Hepatic stellate cell (primary cell): ENCODE measurements at regions not wholly inside any gene's neighbourhood (a gene's known extent, or its start where the extent isn't known, plus 50 kb on each side); places are given as distances from the start of the nearest gene placed in this dataset.

Experiments used
- DNase-seq: peaks from one replicate; pipeline ENCODE4 v3.0.0; 2011; ENCODE audit warnings: low spot score

- DNase-seq = no peak
Observed at GRCh38 chr5:133829786-133830185, 138.6 kb downstream of the C5orf15 start.

- no peak for DNase-seq
Observed at GRCh38 chr5:133828722-133829121, 139.7 kb downstream of the C5orf15 start.

DNA sequence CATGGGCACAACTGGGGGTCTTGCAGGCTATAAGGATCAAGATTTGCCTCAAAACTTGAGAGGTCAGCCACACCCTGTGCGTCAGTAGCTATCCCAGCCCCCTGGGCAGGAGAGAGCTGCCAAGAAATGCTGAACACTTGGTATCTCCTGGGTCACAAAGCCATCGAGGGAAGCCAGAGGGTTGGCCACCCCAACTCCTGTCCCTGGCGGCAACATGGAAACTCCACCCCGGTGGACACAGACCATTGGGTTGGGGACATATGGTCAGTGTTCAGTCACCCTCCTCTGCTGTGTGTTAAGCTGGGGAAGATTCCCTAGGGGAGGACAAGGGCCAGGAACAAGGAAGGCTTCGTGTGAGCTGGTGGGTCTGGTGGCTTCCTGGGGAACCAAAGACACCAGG lies 140.6 kb downstream of the C5orf15 start:
- no peak for DNase-seq

GRCh38 chr5:133827011-133827410 lies 141.4 kb downstream of the C5orf15 start:
- no peak for DNase-seq

- DNase-seq = no peak
Observed at GRCh38 chr5:133825631-133826289, 142.7 kb downstream of the C5orf15 start.

DNA sequence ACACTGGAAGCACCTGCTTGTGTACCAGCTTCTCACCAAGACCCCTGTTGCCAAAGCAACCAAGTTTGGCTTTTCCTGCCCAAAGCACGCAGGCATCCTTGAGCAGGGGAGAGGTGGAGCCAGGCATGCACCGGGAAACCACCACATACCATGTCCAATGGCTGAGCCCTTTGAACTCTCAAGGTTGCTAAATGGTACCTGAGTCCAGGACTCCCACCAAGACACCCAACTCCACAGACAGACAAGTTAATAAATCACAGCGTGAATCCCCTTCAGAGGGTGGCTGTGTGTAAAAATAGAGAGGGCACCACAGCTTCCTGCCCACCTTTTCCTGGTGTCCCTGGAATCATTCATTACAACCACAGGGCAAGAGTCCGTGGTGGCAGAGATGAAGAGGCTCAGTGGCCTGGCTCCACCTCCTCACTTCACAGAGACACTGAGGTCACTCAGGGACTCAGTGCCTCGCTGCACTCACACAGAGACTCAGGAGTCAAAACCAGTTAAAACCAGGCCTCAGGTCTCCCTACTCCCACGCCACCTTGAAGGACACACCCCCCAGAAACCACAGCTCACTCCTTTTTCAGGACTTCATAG lies 143.7 kb downstream of the C5orf15 start:
- DNase-seq = no peak

DNA sequence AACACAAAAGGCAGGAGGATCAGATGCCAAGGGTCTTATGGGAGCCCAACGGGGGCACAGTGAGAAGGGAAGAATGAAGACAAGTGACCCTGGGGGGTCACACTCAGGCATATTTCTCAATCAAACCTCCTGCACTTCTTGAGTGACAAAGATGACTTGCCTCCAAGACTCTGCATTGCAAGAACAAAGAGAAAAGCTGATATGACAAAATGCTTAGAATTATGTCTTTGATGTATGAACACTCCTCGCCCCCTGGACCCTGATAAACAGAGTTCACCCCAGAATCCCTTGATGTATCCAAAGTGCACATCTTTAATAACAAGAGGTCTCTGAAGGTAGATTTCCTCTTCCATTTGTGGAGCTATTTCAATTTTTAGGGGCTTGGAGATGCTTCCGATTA lies 146.5 kb downstream of the C5orf15 start:
- no peak for DNase-seq

DNA sequence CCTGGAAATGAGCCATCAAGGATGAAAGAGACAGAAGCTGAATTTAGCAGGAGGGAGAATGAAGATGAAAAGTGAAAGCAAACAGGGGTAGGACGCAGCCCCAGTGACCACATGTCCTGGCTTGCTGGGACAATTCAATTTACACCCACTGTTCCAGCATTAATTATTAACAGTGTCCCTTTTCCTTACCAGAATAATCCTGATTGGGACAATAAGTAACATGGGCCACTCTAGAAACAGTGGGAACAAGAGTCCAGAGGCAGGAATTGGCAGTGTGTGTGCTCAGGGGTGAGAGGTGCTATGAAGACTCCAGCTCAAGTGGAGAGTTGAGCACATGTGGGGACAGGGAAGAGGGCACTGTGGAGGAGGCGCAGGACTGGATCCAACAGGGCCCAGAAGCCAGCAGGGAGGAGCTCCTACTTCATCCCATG lies 147.1 kb downstream of the C5orf15 start:
- DNase-seq = no peak

DNA sequence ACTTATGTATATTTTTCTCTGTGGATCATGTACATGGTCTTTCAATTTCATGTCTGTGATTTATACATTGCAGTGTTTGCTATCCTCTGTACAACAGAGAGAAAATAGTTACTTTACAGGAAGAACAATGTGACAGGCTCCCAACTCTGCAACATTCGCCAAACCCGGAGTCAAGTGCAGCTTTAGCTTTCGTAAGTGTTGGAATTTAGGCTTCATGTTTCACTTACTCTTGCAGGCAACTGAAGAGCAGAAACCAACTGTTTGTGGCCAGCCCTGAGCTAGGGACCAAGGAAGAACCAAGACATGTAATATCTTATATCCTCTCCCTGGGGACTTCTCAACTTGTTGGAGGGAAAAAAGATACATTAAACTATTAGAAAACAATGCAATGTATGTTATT lies 147.9 kb downstream of the C5orf15 start:
- DNase-seq = no peak

DNA sequence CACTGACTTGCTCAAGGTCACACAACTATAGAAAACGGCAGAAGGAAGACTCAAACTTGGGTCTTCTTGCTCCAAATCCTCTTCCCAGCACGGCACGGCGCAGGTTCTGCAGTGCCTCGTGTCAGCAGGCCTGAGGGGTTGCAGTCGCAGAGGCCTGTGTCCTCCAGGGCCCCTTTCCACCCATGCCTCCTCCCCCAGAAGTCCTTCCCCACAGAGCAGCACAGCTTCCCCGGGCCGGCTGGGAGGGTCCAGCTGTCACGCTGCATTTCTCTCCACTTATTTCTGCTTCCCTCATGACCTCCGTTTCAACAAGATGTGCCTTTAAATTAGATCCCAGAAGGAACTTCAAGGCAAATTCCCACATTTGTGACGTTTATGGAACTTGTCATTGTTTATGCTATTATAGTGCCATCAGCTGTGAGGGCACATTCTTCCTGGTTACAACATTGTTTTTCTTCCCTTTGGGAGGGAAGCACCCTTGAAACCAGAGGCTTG lies 148.4 kb downstream of the C5orf15 start:
- no peak for DNase-seq

DNA sequence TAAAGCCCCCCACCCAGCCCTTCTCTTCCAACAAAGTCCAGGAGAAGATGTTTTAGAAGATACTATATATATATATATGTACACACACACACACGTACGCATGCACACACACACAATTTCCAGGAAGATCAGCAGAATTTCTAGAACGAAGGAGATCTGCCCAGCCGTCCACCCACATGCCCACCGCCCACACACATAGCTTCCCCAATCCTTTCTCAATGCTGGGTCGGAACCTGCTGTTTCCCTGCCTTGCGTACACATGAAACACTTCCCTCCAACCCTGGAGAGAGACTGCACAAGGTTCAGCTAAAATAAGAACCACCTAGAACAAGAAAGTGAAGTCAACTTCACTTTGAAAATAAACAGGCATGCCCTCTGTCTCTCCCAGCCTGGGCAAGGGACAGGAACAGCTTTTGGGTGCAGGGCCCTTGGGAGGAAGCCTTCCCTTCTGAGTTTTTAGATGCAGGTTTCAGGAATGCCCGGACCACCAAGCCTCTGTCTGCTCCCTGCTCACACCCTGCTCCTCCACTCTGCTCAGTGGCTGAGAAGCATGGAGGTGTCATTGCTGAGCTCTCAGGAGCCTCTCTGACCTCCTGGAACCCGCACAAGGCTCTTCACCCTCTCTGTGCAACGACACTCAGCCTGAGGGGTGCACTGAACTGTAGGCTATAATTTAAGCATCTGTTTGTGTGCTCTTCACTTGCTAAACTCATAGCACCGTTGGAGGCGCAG lies 149.4 kb downstream of the C5orf15 start:
- DNase-seq = no peak

DNA sequence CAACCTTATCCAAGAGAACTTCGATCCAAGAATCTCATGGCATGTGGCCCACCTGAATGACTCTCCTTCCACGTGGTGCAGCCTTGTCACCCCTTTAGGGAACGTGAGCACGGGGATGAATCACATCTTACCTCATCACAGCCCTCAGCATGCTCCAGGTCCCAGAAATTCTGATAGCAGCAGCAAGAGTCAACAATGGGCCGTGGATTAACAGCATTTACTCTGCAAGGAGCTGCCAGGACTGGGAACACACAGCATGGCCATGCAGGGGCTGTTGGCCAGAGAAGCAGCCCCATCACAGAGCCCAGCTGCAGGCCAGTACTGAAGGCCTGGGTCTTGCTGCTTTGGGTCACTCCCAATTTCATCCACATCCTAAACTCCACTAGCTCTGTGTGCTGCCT lies 150.4 kb downstream of the C5orf15 start:
- DNase-seq = no peak

GRCh38 chr5:133817456-133817855 lies 151.0 kb downstream of the C5orf15 start:
- DNase-seq = no peak

DNA sequence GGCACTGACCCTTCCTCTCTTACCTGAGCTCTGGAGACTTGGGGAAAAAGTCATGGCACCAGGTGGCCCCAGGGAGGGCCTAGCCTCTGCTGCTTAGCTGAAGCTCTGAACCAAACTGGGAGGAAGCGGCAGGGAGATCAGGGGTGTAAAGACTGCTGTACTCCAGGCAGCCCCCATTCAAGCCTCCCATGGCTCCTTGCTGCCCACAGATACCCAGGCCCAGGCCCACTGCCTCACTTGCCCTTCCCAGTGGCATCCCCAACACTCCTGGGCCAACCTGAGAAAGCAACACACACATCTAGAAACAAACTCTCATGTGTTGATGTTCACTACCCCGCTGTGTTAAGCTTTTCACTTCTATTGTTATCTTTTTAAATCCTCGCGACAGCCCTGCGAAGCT lies 151.6 kb downstream of the C5orf15 start:
- no peak for DNase-seq

GRCh38 chr5:133814152-133814551 lies 154.3 kb downstream of the C5orf15 start:
- no peak for DNase-seq

DNA sequence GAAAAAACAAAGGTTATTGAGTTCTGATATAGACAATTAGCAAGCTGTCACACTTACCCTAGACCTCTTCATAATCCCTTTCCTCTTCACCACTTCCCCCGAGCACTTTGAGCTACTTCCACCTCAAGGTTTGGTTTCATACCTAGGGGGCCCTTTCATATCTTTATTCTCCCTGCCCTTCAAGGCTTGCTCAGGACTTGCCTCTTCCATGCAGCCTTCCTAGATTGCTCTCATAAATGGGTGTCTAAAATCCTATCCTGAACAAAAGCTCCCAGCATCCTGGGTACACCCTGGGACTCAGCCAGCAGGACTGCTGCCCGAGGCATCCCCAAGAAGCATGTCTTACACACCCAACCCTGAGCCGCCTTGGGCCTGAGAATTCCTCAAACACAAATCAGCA lies 157.3 kb downstream of the C5orf15 start:
- no peak for DNase-seq

- DNase-seq = no peak
Observed at GRCh38 chr5:133809801-133810200, 158.6 kb downstream of the C5orf15 start.

DNA sequence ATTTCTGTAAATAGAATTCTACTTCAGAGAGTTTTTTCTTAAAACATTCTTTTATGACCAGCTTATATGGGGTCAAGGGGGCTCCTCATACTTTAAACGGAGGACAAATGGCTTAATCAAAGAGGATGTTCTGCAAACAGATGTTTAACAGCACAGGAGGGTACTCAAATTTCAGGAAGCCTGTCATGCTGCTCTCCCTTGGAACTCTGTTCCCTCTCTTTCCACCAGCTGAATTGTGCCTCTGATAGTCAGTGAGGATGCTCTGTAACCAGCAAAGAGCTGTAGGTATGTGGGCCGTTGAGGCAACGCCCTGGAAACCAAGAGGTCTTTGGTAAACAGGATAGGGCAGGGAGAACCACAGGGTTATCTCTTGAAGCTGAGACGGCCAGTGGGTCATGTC lies 161.1 kb downstream of the C5orf15 start:
- DNase-seq = no peak

GRCh38 chr5:133806847-133807246 lies 161.6 kb downstream of the C5orf15 start:
- DNase-seq = no peak

GRCh38 chr5:133801955-133802751 lies 166.3 kb downstream of the C5orf15 start:
- no peak for DNase-seq

DNA sequence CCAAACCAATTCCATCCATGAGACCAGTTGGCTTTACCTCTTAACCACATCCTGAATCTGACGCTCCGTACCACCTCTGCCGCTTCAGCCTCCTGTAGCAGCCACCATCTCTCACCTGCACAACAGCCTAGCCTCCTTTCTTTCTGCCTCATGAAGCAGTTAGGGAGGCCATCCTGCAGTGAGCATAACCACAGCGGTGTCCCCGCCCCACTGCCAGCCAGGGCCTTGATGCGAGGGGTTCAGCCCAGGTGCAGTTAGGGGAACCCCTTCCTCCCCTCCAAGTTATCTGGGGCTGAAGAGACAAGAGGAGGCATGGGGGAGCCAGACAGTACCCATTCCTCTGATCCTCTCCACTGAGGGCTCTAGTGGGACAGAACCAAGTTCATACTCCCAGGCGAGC lies 167.0 kb downstream of the C5orf15 start:
- no peak for DNase-seq

DNA sequence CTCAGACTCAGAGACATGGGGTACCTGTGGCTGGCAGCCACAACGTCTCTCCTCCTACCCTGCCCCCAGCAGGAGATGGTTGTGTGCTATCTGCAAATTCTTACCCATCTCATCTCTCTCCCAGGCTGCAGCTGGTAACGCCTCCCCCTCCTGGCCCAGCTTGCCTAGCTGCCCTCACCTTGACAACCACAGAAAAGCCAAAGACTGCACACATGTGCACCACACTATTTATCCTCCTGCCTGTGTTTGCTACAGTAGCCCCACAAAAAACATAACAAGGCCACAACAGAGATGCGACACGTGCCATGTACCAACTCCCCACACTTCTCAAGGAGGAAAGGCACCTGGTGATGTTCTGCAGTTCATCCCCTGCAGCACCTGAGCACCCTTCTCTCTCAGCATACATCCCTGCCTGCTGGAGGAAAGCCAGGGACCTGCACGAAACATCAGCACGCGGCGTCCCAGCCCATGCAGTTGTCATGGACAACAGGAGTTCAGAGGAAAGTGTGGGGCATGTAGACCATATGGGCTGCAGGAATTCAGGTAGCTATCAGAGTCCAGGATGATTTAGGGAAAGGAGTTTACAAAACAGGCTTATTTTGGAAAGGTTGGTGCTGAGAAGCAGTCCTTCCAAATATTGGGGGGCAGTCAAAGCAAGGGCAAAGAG lies 168.7 kb downstream of the C5orf15 start:
- DNase-seq = no peak
